Activated T-helper 2 cell treated with anti-CD3 and anti-CD28 coated beads, Interferon-gamma antibody, Interleukin-2, Interleukin-4, amounts not matched to agents 10 μg/mL and 5 μg/mL and 100 μg/mL, durations not matched to agents 14 hours and 24 hours and 36 hours (primary cell): ENCODE measurements at regions not wholly inside any gene's neighbourhood (a gene's known extent, or its start where the extent isn't known, plus 50 kb on each side); places are given as distances from the start of the nearest gene placed in this dataset.

Experiments
- DNase-seq: peaks from one replicate; pipeline ENCODE4 v3.0.0; 2021; ENCODE audit warnings: low spot score
- H3K27ac Mint-ChIP-seq: one replicate; pipeline ENCODE4 v1.8.0; 2021; ENCODE audit warnings: mixed read lengths
- H3K27me3 Mint-ChIP-seq: one replicate; pipeline ENCODE4 v1.8.0; 2021; ENCODE audit warnings: low read depth, mixed read lengths
- H3K36me3 Mint-ChIP-seq: one replicate; pipeline ENCODE4 v1.8.0; 2021; ENCODE audit warnings: low read depth, mixed read lengths
- H3K4me1 Mint-ChIP-seq: one replicate; pipeline ENCODE4 v1.8.0; 2021; ENCODE audit warnings: low read depth, mixed read lengths
- H3K4me3 Mint-ChIP-seq: one replicate; pipeline ENCODE4 v1.8.0; 2021; ENCODE audit warnings: low read depth, mild to moderate bottlenecking, moderate library complexity, mixed read lengths
- H3K9me3 Mint-ChIP-seq: one replicate; pipeline ENCODE4 v1.8.0; 2021; ENCODE audit warnings: mixed read lengths
- intact Hi-C: fragments of 100-400 bp; cut with micrococcal nuclease; formaldehyde crosslinking; loops from one replicate; pipeline ENCODE4 v1.15.1; 2023

DNA sequence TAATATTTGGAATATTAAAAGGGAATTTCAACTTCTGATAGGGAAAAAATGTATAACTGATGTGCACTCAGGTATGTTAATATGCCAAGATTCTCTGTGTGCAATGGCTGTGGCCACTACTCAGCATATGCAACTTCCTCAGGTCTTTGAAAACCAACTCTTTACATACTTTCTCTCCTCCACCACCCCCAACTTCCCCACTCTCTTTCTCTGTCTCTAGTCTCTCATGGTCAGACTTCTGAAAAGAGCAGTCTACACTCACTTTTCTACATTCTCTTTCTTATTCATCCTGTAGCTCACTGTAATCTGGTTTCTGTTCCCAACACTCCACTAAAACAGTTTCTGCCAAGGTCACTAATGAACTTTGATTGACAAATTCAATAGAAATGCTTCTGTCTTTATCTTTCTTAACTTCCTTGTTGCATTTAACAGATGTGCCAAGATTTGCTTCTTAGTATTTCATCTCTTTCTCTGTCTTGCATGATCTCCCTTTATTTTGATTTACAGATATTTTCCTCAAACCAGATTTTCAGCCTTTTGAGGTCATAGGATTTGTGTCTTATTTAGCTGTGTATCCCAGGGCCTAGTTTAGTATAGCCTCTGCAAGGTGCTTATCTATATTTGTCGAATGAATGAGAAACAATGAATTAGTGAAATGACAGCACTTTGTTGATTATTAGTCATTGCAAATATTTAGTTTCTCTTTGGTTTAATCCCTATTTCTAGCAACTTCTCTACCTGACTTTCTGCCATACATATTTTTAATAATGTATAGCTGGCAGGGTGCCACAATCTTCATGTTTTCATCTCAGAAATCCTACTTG is 168.9 kb downstream of the LMO4 start:
- intact Hi-C loops: no loop called here
- DNase-seq: no peak
- H3K36me3 Mint-ChIP-seq: no peaks in the 10 kb centered on the region
- H3K4me1 Mint-ChIP-seq: no peaks in the 10 kb centered on the region
- no peak overlapping the region for H3K27ac Mint-ChIP-seq
- peaks cover 11% of the 10 kb centered on the region for H3K27me3 Mint-ChIP-seq
- no peak overlapping the region for H3K4me3 Mint-ChIP-seq
- H3K9me3 Mint-ChIP-seq: no peaks in the 10 kb centered on the region

DNA sequence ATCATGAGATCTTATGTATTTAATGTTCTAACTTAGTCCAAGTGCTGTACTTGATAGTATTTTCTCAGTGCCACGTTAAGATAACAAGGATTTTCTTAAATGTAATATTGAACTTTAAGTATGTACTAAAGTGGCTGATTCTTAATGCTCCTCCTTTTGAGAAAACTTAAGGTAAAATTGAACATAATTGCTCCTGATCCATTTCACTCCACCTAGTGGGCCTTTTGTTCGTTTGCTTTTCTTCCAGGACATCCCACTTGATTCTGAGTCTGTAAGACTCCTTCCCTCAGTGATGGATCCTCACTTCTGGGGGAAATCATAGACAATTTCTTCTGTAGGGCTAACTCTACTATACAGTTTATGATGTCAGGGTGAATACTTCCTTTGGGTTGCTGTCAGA is 173.1 kb downstream of the LMO4 start:
- Mint-ChIP-seq H3K27me3 (peaks cover 11% of the 10 kb centered on the region), H3K9me3 (no peaks in the 10 kb centered on the region), H3K4me3 (no peak overlapping the region), H3K36me3 (no peaks in the 10 kb centered on the region), H3K27ac (no peak overlapping the region), H3K4me1 (no peaks in the 10 kb centered on the region)
- intact Hi-C loops: no loop called here
- no peak for DNase-seq

- peaks cover 3% of the 10 kb centered on the region for H3K4me1 Mint-ChIP-seq
- DNase-seq: no peak
- peaks cover 7% of the 10 kb centered on the region for H3K27me3 Mint-ChIP-seq
- no peak overlapping the region for H3K4me3 Mint-ChIP-seq
- H3K36me3 Mint-ChIP-seq: no peaks in the 10 kb centered on the region
- intact Hi-C loops: no loop called here
- H3K27ac Mint-ChIP-seq: no peak overlapping the region
- H3K9me3 Mint-ChIP-seq: no peaks in the 10 kb centered on the region
Observed at GRCh38 chr1:87505391-87505983, 176.8 kb downstream of the LMO4 start.

DNA sequence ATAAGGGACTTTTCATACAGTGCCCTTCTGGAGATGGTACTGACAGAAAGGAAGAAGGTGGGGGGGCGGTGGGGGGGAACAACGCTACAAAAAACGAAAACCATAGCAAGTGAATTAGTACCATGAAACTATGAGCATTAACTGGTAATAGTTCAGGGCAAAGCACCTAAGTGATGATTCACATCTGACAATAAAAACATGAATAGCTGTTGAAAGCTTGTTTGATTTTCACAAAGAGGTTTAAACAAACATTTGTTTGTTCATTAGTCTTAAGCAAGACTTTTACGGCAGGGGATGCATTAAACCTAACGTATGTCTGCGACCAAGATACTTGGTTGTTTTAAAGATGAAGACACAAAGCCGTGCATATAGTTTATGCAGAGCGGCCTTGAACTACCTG is 177.5 kb downstream of the LMO4 start:
- Mint-ChIP-seq H3K4me1 (peaks cover 3% of the 10 kb centered on the region), H3K9me3 (no peaks in the 10 kb centered on the region), H3K27me3 (peaks cover 5% of the 10 kb centered on the region), H3K36me3 (no peaks in the 10 kb centered on the region), H3K27ac (no peak overlapping the region), H3K4me3 (no peak overlapping the region)
- intact Hi-C loops: no loop called here
- no peak for DNase-seq

DNA sequence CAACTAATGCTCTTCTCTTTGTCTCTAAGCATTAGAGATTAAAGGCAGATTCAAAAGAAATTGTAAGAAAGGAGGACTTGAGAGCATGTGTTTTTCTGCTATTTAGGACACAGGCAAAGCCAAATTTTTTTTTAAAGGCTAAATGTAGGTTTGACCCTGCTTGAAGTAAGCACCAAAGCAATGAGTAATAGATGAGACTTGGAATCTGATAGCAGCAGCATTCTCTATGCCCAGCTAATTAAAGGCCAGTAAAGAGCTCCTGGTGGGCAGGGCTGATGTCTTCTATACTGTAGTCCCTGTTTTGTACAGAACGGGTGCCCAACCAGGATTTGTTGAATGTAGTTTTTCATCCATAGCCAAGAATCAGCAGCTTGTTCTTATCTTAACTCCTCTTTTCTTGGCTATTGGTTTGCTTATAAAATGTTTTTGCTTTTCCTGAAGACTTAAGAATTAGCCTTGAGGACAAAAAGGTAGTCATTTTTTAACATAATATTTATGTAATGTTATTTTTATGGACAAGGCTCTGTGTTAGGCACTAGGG is 179.6 kb downstream of the LMO4 start:
- H3K9me3 Mint-ChIP-seq: no peaks in the 10 kb centered on the region
- H3K27me3 Mint-ChIP-seq: peaks cover 10% of the 10 kb centered on the region
- H3K4me3 Mint-ChIP-seq: no peak overlapping the region
- no peak for DNase-seq
- H3K4me1 Mint-ChIP-seq: peaks cover 3% of the 10 kb centered on the region
- H3K36me3 Mint-ChIP-seq: no peaks in the 10 kb centered on the region
- intact Hi-C loops: no loop called here
- no peak overlapping the region for H3K27ac Mint-ChIP-seq

DNA sequence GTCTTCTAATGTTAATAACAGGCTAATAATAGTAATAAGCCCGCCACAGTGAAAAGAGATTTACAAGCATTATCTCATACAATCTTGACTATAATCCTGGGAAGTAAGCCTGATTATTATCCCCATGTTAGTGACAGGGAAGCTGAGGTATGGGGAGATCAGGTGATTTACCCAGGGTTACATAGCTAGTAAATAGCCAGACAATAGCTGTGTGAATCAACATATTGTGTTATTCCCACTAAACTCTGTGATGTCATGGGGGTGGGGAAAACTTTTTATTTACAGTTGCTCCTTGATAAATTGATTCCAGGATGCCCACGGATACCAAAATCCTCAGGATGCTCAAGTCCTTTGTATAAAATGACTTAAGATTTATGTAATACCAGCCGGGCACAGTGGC is 181.9 kb downstream of the LMO4 start:
- intact Hi-C loops: no loop called here

DNA sequence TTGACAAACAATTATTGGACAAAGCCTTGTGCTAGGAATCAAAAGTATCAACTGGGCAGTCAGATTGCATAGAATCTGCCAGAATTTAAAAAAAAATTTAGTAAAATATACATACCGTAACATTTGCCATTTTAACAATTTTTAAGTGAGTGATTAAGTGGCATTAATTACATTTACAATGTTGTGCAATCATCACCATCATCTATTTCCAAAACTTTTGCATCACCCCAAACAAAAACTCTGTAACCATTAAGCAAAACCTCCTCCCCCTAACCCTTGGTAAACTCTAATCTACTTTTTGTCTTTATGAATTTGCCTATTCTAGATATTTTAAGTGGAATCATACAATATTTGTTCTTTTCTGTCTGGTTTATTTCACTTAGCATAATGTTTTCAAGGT is 182.8 kb downstream of the LMO4 start:
- Mint-ChIP-seq H3K36me3 (no peaks in the 10 kb centered on the region), H3K27me3 (peaks cover 11% of the 10 kb centered on the region), H3K4me3 (no peak overlapping the region), H3K9me3 (no peaks in the 10 kb centered on the region), H3K4me1 (peaks cover 3% of the 10 kb centered on the region), H3K27ac (no peak overlapping the region)
- intact Hi-C loops: no loop called here
- DNase-seq: no peak

More for the DNA sequence above, 181.9 kb downstream of the LMO4 start:
- no peak for DNase-seq
- H3K4me1 Mint-ChIP-seq: peaks cover 3% of the 10 kb centered on the region
- H3K9me3 Mint-ChIP-seq: no peaks in the 10 kb centered on the region
- no peak overlapping the region for H3K27ac Mint-ChIP-seq
- H3K4me3 Mint-ChIP-seq: no peak overlapping the region
- H3K27me3 Mint-ChIP-seq: peaks cover 11% of the 10 kb centered on the region
- no peaks in the 10 kb centered on the region for H3K36me3 Mint-ChIP-seq

- H3K27ac Mint-ChIP-seq: no peak overlapping the region
- peaks cover 6% of the 10 kb centered on the region for H3K27me3 Mint-ChIP-seq
- no peak for DNase-seq
- H3K36me3 Mint-ChIP-seq: no peaks in the 10 kb centered on the region
- no peaks in the 10 kb centered on the region for H3K9me3 Mint-ChIP-seq
- H3K4me3 Mint-ChIP-seq: no peak overlapping the region
- H3K4me1 Mint-ChIP-seq: no peaks in the 10 kb centered on the region
- intact Hi-C loops: no loop called here
Observed at GRCh38 chr1:87512431-87512830, 183.8 kb downstream of the LMO4 start.

- intact Hi-C loops: no loop called here
- H3K36me3 Mint-ChIP-seq: no peaks in the 10 kb centered on the region
- no peaks in the 10 kb centered on the region for H3K9me3 Mint-ChIP-seq
Observed at GRCh38 chr1:87513255-87513654, 184.6 kb downstream of the LMO4 start.

DNA sequence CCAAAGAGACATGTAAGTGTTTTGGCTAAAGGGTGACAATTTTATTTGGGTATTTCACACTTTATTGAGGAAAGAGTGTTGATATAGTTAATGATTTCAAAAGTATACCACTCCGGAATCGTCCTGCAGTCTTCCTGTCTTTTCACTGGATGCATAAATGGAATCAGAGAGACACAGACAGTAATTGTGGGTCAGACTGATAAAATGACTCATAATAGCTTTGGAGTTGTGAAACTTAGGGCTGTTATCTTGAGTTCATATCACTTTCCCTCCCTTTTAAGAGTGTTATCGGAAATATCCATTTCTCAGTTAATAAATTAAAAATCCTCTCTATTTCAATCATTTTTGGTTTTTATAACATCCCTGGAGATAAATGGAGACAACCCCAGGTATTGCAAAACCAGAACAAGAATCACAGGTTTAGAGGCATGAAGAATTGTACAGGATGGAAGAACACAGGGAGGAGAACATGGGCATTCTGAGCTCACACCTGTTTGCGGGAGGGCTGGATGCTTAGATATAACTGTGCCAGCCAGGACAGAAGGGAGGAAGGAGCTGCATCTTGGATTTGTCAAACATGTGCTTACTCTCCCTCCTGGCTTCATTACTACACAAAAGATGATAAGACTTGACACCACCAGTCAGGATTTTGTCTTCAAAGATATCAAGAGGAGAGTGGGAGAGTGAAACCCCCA is 185.4 kb downstream of the LMO4 start:
- Mint-ChIP-seq H3K9me3 (no peaks in the 10 kb centered on the region), H3K4me1 (no peaks in the 10 kb centered on the region), H3K36me3 (no peaks in the 10 kb centered on the region), H3K27me3 (peaks cover 6% of the 10 kb centered on the region), H3K4me3 (no peak overlapping the region), H3K27ac (no peak overlapping the region)
- no peak for DNase-seq
- intact Hi-C loops: no loop called here

More at GRCh38 chr1:87513255-87513654, 184.6 kb downstream of the LMO4 start:
- DNase-seq: no peak
- Mint-ChIP-seq H3K4me3 (no peak overlapping the region), H3K27me3 (peaks cover 6% of the 10 kb centered on the region), H3K4me1 (no peaks in the 10 kb centered on the region), H3K27ac (no peak overlapping the region)

- no peak for DNase-seq
- intact Hi-C loops: no loop called here
- no peaks in the 10 kb centered on the region for H3K9me3 Mint-ChIP-seq
- no peaks in the 10 kb centered on the region for H3K4me1 Mint-ChIP-seq
- H3K27me3 Mint-ChIP-seq: peaks cover 6% of the 10 kb centered on the region
- H3K36me3 Mint-ChIP-seq: no peaks in the 10 kb centered on the region
- no peak overlapping the region for H3K27ac Mint-ChIP-seq
- H3K4me3 Mint-ChIP-seq: no peak overlapping the region
Observed at GRCh38 chr1:87515781-87516180, 187.1 kb downstream of the LMO4 start.

- H3K9me3 Mint-ChIP-seq: no peaks in the 10 kb centered on the region
- H3K36me3 Mint-ChIP-seq: no peaks in the 10 kb centered on the region
- H3K4me1 Mint-ChIP-seq: no peaks in the 10 kb centered on the region
- intact Hi-C loops: no loop called here
- H3K4me3 Mint-ChIP-seq: no peak overlapping the region
- no peak overlapping the region for H3K27ac Mint-ChIP-seq
- DNase-seq: no peak
- H3K27me3 Mint-ChIP-seq: peaks cover 4% of the 10 kb centered on the region
Observed at GRCh38 chr1:87518794-87519193, 190.1 kb downstream of the LMO4 start.

GRCh38 chr1:87521452-87521851 is 192.8 kb downstream of the LMO4 start:
- Mint-ChIP-seq H3K36me3 (no peaks in the 10 kb centered on the region), H3K4me1 (no peaks in the 10 kb centered on the region), H3K9me3 (no peaks in the 10 kb centered on the region), H3K4me3 (no peak overlapping the region), H3K27me3 (peaks cover 4% of the 10 kb centered on the region), H3K27ac (no peak overlapping the region)
- intact Hi-C loops: no loop called here
- DNase-seq: no peak
